Kidney (tissue), 13 donors: ENCODE measurements at regions not wholly inside any gene's neighbourhood (a gene's known extent, or its start where the extent isn't known, plus 50 kb on each side); places are given as distances from the start of the nearest gene placed in this dataset.

Source experiments
- DNase-seq, 5 donors: peaks; one replicate each; pipeline ENCODE4 v3.0.0-alpha.2; 2013 to 2020
- FAIRE-seq: peaks from 2 replicates; lab custom pipeline; 2012; peaks lifted over from hg19 to GRCh38; lab: Jason Lieb, UNC
- H3K27ac ChIP-seq, 2 donors: one replicate each; pipeline ENCODE4 v1.7.0; 2013; ENCODE audit warnings: low read depth in 2 of 2, low read length in 2 of 2, inconsistent platforms in 1 of 2
- H3K27me3 ChIP-seq: one replicate; pipeline ENCODE4 v1.7.1; 2013; ENCODE audit warnings: low read length, inconsistent platforms; ENCODE audit not compliant: control insufficient read depth, insufficient read depth
- H3K36me3 ChIP-seq, 3 donors: one replicate each; pipeline versions ENCODE4 v1.7.0 to v1.7.1; 2013; ENCODE audit warnings: low read length in 3 of 3, control low read depth in 1 of 3, inconsistent platforms in 1 of 3; ENCODE audit not compliant: insufficient read depth in 3 of 3, control insufficient read depth in 2 of 3
- H3K4me1 ChIP-seq, 3 donors: one replicate each; pipeline versions ENCODE4 v1.7.0 to v1.7.1; 2013; ENCODE audit warnings: low read length in 3 of 3, inconsistent platforms in 1 of 3, low read depth in 1 of 3; ENCODE audit not compliant: control insufficient read depth in 2 of 3, insufficient read depth in 2 of 3
- H3K4me3 ChIP-seq, 3 donors: one replicate each; pipeline versions ENCODE4 v1.7.0 to v1.8.1; 2013; ENCODE audit warnings: low read length in 3 of 3, control low read depth in 1 of 3, inconsistent platforms in 1 of 3
- H3K9ac ChIP-seq, 3 donors: one replicate each; pipeline versions ENCODE4 v1.7.0 to v1.7.1; 2013; ENCODE audit warnings: low read length in 3 of 3, control low read depth in 1 of 3, inconsistent platforms in 1 of 3
- H3K9me3 ChIP-seq, 3 donors: one replicate each; pipeline versions ENCODE4 v1.7.0 to v1.7.1; 2013; ENCODE audit warnings: low read length in 3 of 3, control low read depth in 1 of 3, inconsistent platforms in 1 of 3; ENCODE audit not compliant: control insufficient read depth in 2 of 3, insufficient read depth in 1 of 3
- CTCF ChIP-seq: IDR thresholded peaks from 3 replicates; pipeline ENCODE4 v1.5.1; 2012; ENCODE audit warnings: mild to moderate bottlenecking, moderate library complexity, borderline replicate concordance; ENCODE audit not compliant: insufficient read depth; ENCODE audit errors: extremely low read depth
- intact Hi-C: fragments of 100-400 bp; cut with DNase I; formaldehyde crosslinking; loops from one replicate; pipeline ENCODE4 v1.11.1; 2022
- donor health status: control.
- donor health status: control.
- donor health status: control.
- donor health status: control.
- donor health status: control.
- donor health status: DM: yes; HTN: yes; CAD: no.
- donor health status: Normal renal cell carcinoma (clear cell type).

GRCh38 chr2:21194147-21194546, 70.4 kb downstream of the TDRD15 start:
- TF ChIP-seq CTCF: no peak
- DNase-seq (no peak), FAIRE-seq (no peak)
- no peaks in the 10 kb centered on the region for H3K4me1 ChIP-seq
- H3K27me3 ChIP-seq: no peaks in the 10 kb centered on the region
- no peaks in the 10 kb centered on the region for H3K9me3 ChIP-seq
- H3K4me3 ChIP-seq: no peak overlapping the region
- no peak overlapping the region for H3K9ac ChIP-seq
- H3K36me3 ChIP-seq: no peaks in the 10 kb centered on the region
- intact Hi-C loops: no loop called here
- no peak overlapping the region for H3K27ac ChIP-seq

GRCh38 chr2:21194858-21195271, 71.1 kb downstream of the TDRD15 start:
- no peak for FAIRE-seq
- Histone ChIP-seq H3K9ac (no peak overlapping the region), H3K9me3 (no peaks in the 10 kb centered on the region), H3K4me3 (no peak overlapping the region), H3K27ac (no peak overlapping the region), H3K27me3 (no peaks in the 10 kb centered on the region), H3K36me3 (no peaks in the 10 kb centered on the region), H3K4me1 (no peaks in the 10 kb centered on the region)
- TF ChIP-seq CTCF: no peak
- intact Hi-C loops: no loop called here
- DNase-seq: no peak

GRCh38 chr2:21195326-21195725, 71.6 kb downstream of the TDRD15 start:
- Histone ChIP-seq H3K27ac (no peak overlapping the region), H3K4me3 (no peak overlapping the region), H3K27me3 (no peaks in the 10 kb centered on the region), H3K4me1 (no peaks in the 10 kb centered on the region), H3K36me3 (no peaks in the 10 kb centered on the region), H3K9ac (no peak overlapping the region), H3K9me3 (no peaks in the 10 kb centered on the region)
- no peak for TF ChIP-seq CTCF
- FAIRE-seq (no peak), DNase-seq (no peak)
- intact Hi-C loops: no loop called here

- DNase-seq (no peak), FAIRE-seq (no peak)
- TF ChIP-seq CTCF: no peak
- Histone ChIP-seq H3K9me3 (no peaks in the 10 kb centered on the region), H3K27me3 (no peaks in the 10 kb centered on the region), H3K36me3 (no peaks in the 10 kb centered on the region), H3K9ac (no peak overlapping the region), H3K27ac (no peak overlapping the region), H3K4me3 (no peak overlapping the region), H3K4me1 (no peaks in the 10 kb centered on the region)
- intact Hi-C loops: no loop called here
Measured at GRCh38 chr2:21198637-21199036, 74.9 kb downstream of the TDRD15 start.
